Activated naive CD8-positive, alpha-beta T cell treated with anti-CD3 and anti-CD28 coated beads for 36 hours (primary cell): ENCODE measurements at regions not wholly inside any gene's neighbourhood (a gene's known extent, or its start where the extent isn't known, plus 50 kb on each side); places are given as distances from the start of the nearest gene placed in this dataset.

Experiments
- DNase-seq: peaks from one replicate; pipeline ENCODE4 v3.0.0; 2021
- H3K27ac Mint-ChIP-seq: one replicate; pipeline ENCODE4 v1.8.0; 2022; ENCODE audit warnings: mild to moderate bottlenecking, moderate library complexity, mixed read lengths
- H3K27me3 Mint-ChIP-seq: one replicate; pipeline ENCODE4 v1.8.0; 2022; ENCODE audit warnings: mild to moderate bottlenecking, mixed read lengths
- H3K36me3 Mint-ChIP-seq: one replicate; pipeline ENCODE4 v1.8.0; 2021; ENCODE audit warnings: mild to moderate bottlenecking, mixed read lengths
- H3K4me1 Mint-ChIP-seq: one replicate; pipeline ENCODE4 v1.8.0; 2021; ENCODE audit warnings: mixed read lengths
- H3K4me3 Mint-ChIP-seq: one replicate; pipeline ENCODE4 v1.8.0; 2022; ENCODE audit warnings: mild to moderate bottlenecking, moderate library complexity, mixed read lengths
- H3K9me3 Mint-ChIP-seq: one replicate; pipeline ENCODE4 v1.8.0; 2022; ENCODE audit warnings: mixed read lengths

- no peak for DNase-seq
- peaks cover 6% of the 10 kb centered on the region for H3K9me3 Mint-ChIP-seq
- H3K36me3 Mint-ChIP-seq, result no peaks in the 10 kb centered on the region
- H3K4me3 Mint-ChIP-seq, result no peak overlapping the region
- H3K27ac Mint-ChIP-seq, result no peak overlapping the region
- no peaks in the 10 kb centered on the region for H3K4me1 Mint-ChIP-seq
- H3K27me3 Mint-ChIP-seq, result no peaks in the 10 kb centered on the region
Measured at GRCh38 chr10:83333566-83333965, 805.7 kb upstream of the GHITM start.

- Mint-ChIP-seq H3K27ac (no peak overlapping the region), H3K9me3 (peaks cover 6% of the 10 kb centered on the region), H3K4me1 (no peaks in the 10 kb centered on the region), H3K27me3 (no peaks in the 10 kb centered on the region), H3K36me3 (no peaks in the 10 kb centered on the region), H3K4me3 (no peak overlapping the region)
- no peak for DNase-seq
Measured at GRCh38 chr10:83343676-83344075, 795.6 kb upstream of the GHITM start.

DNA sequence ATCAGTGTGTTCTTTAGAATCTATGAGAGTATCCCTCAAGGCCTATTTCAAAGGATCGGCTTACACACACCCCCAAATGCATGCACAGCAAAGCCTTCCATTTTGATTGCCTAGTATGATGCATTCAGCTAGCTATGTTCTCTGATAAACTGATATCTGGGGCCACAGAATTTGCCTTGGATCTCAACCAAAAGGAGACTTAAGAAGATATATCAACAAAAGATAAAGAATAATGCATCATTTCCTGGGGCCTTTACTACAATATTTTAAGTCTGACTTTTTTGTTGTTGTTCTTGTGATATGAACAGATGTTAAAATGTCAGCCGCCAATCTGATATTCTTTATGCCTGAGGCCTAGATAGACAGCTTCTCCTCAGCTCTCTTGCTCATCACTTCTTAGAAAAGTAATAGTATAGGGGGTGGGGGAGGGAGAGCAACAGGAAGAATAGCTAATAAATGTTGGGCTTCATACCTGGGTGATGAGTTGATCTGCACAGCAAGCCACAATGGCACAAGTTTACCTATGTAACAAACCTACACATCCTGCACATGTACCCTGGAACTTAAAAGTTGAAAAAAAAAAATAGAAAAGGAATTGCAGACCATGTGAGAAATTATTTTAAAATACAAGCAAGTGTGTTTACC is 792.9 kb upstream of the GHITM start:
- Mint-ChIP-seq H3K27me3 (no peaks in the 10 kb centered on the region), H3K4me1 (no peaks in the 10 kb centered on the region), H3K27ac (no peak overlapping the region), H3K9me3 (peaks cover 6% of the 10 kb centered on the region), H3K4me3 (no peak overlapping the region), H3K36me3 (no peaks in the 10 kb centered on the region)
- no peak for DNase-seq

DNA sequence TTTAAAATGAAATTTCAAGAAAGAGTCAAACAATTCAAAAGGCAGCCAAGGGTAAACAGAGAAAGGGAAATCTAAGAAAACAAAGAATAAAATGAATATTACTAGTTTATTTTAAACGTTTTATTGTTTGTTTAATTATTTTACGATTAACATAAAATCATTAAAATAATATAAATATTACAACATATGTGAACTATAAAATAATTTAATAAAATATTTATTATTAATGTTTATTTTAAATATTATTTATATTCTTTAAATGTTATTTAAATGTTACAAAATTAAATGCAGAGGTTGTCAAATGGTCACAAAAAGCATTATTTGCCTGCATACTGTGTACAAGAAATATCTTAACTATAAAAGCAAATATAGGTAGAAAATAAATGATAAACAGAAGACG is 786.7 kb upstream of the GHITM start:
- Mint-ChIP-seq H3K4me1 (no peaks in the 10 kb centered on the region), H3K36me3 (no peaks in the 10 kb centered on the region), H3K27me3 (no peaks in the 10 kb centered on the region), H3K27ac (no peak overlapping the region), H3K9me3 (peaks cover 5% of the 10 kb centered on the region), H3K4me3 (no peak overlapping the region)
- DNase-seq, result no peak

GRCh38 chr10:83354456-83354855 is 784.9 kb upstream of the GHITM start:
- Mint-ChIP-seq H3K27me3 (no peaks in the 10 kb centered on the region), H3K27ac (no peak overlapping the region), H3K4me3 (no peak overlapping the region), H3K9me3 (peaks cover 5% of the 10 kb centered on the region), H3K36me3 (no peaks in the 10 kb centered on the region), H3K4me1 (no peaks in the 10 kb centered on the region)
- no peak for DNase-seq

- Mint-ChIP-seq H3K9me3 (peaks cover 8% of the 10 kb centered on the region), H3K27me3 (no peaks in the 10 kb centered on the region), H3K36me3 (no peaks in the 10 kb centered on the region), H3K27ac (no peak overlapping the region), H3K4me3 (no peak overlapping the region), H3K4me1 (no peaks in the 10 kb centered on the region)
- no peak for DNase-seq
Measured at GRCh38 chr10:83357004-83357403, 782.3 kb upstream of the GHITM start.

DNA sequence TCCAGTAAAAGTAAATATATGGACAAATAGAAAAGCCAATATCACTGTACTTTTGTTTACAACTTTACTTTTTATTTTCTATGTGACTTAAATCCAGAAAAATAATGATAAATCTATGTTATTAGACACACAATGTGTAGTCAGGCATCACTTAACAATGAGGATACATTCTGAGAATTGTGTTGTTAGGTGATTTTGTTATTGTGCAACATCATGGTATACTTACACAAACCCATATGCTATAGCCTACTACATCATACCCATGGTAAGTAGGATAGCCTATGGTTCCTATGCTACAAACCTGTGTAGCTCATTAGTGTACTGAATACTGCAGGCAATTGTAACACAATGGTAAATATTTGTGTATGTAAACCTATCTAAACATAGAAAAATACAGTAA is 781.7 kb upstream of the GHITM start:
- H3K36me3 Mint-ChIP-seq, result no peaks in the 10 kb centered on the region
- H3K4me3 Mint-ChIP-seq, result no peak overlapping the region
- H3K9me3 Mint-ChIP-seq, result peaks cover 10% of the 10 kb centered on the region
- H3K27ac Mint-ChIP-seq, result no peak overlapping the region
- no peaks in the 10 kb centered on the region for H3K4me1 Mint-ChIP-seq
- no peak for DNase-seq
- no peaks in the 10 kb centered on the region for H3K27me3 Mint-ChIP-seq

- no peak for DNase-seq
- Mint-ChIP-seq H3K27ac (no peak overlapping the region), H3K36me3 (no peaks in the 10 kb centered on the region), H3K4me1 (no peaks in the 10 kb centered on the region), H3K9me3 (peaks cover 3% of the 10 kb centered on the region), H3K27me3 (no peaks in the 10 kb centered on the region), H3K4me3 (no peak overlapping the region)
Measured at GRCh38 chr10:83367036-83367435, 772.3 kb upstream of the GHITM start.

DNA sequence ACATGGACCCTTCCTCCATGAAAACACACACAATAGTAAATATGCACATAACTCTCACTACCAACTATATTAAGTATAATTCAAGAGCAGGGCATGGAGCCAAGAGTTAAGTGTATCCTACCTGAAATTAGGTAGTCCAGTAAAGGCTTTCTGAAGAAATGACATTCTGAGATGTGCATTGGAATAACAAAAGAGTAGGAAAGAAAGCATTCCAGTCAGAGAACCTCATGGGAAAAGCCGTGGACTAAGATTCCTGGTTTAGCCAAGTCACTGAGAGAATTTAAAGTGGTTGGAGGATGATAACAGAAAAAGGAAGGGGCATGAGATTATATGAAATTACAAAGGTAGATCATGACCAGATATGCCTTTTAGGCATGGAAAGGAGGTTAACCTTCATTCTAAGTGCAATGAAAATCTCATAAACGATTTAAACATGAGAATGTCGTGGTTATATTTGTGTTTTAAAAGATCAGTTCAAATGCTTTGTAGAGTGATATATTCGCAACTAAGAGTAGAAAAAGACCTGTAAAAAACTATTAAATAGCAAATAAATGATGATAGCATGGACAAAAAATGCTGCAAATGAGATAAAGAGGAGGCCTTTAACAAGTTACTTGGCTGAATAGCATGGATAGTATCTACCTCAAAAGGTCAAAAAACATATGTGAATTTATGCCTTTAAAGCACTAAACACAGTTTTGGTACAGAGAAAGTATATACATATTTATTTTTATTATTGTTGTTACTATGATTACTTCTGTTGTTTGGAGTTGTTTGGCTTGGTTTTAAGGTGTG is 767.4 kb upstream of the GHITM start:
- Mint-ChIP-seq H3K9me3 (peaks cover 2% of the 10 kb centered on the region), H3K27me3 (no peaks in the 10 kb centered on the region), H3K27ac (no peak overlapping the region), H3K4me3 (no peak overlapping the region), H3K36me3 (no peaks in the 10 kb centered on the region), H3K4me1 (no peaks in the 10 kb centered on the region)
- DNase-seq, result no peak

GRCh38 chr10:83372646-83373045 is 766.7 kb upstream of the GHITM start:
- Mint-ChIP-seq H3K27ac (no peak overlapping the region), H3K4me3 (no peak overlapping the region), H3K27me3 (no peaks in the 10 kb centered on the region), H3K4me1 (no peaks in the 10 kb centered on the region), H3K36me3 (no peaks in the 10 kb centered on the region), H3K9me3 (peaks cover 2% of the 10 kb centered on the region)
- DNase-seq, result no peak

- Mint-ChIP-seq H3K4me3 (no peak overlapping the region), H3K27me3 (no peaks in the 10 kb centered on the region), H3K36me3 (no peaks in the 10 kb centered on the region), H3K9me3 (peaks cover 3% of the 10 kb centered on the region), H3K4me1 (no peaks in the 10 kb centered on the region), H3K27ac (no peak overlapping the region)
- no peak for DNase-seq
Measured at GRCh38 chr10:83373671-83374070, 765.6 kb upstream of the GHITM start.

DNA sequence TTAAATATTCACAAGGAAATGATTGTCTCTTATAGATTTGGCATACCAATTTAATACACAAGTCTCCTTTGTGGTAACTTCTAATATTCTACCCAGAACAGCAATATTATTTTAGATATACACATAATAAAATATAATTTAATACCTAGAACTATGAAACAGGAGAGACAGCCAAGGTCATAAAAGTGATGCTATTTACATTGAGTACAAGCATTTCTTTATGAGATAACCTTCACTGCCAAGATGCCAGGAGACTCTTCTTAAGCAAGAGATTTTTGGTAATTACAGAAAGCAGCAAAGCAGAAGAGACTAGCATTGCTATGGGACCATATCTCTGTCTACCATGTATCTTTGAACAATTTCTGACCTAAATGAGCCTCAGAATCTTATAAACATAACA is 764.6 kb upstream of the GHITM start:
- no peak for DNase-seq
- no peaks in the 10 kb centered on the region for H3K27me3 Mint-ChIP-seq
- no peak overlapping the region for H3K4me3 Mint-ChIP-seq
- H3K4me1 Mint-ChIP-seq, result no peaks in the 10 kb centered on the region
- no peak overlapping the region for H3K27ac Mint-ChIP-seq
- no peaks in the 10 kb centered on the region for H3K36me3 Mint-ChIP-seq
- peaks cover 6% of the 10 kb centered on the region for H3K9me3 Mint-ChIP-seq

GRCh38 chr10:83375274-83375673 is 764.0 kb upstream of the GHITM start:
- H3K9me3 Mint-ChIP-seq, result peaks cover 9% of the 10 kb centered on the region
- H3K27me3 Mint-ChIP-seq, result no peaks in the 10 kb centered on the region
- H3K4me1 Mint-ChIP-seq, result no peaks in the 10 kb centered on the region
- H3K36me3 Mint-ChIP-seq, result no peaks in the 10 kb centered on the region
- DNase-seq, result no peak
- no peak overlapping the region for H3K4me3 Mint-ChIP-seq
- H3K27ac Mint-ChIP-seq, result no peak overlapping the region

- no peaks in the 10 kb centered on the region for H3K9me3 Mint-ChIP-seq
- H3K4me1 Mint-ChIP-seq, result no peaks in the 10 kb centered on the region
- no peaks in the 10 kb centered on the region for H3K36me3 Mint-ChIP-seq
- H3K4me3 Mint-ChIP-seq, result no peak overlapping the region
- H3K27me3 Mint-ChIP-seq, result no peaks in the 10 kb centered on the region
- H3K27ac Mint-ChIP-seq, result no peak overlapping the region
- no peak for DNase-seq
Measured at GRCh38 chr10:83397806-83398205, 741.5 kb upstream of the GHITM start.

DNA sequence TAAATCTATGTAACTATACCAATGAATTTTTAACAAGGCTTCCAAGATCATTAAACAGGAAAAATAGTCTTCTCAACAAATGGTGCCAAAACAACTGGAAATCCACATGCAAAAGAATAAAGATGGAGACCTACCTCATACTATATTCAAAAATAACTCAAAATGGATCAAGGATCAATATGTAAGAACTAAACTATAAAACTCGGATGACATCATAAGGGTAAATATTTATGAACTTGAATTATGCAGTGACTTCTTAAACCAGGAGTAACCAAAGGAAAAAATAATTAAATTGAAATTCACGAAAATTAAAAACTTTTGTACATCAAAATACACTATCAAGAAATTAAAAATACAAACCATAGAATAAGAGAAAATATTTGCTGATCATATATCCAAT is 728.7 kb upstream of the GHITM start:
- H3K36me3 Mint-ChIP-seq, result no peaks in the 10 kb centered on the region
- H3K9me3 Mint-ChIP-seq, result peaks cover 4% of the 10 kb centered on the region
- no peak for DNase-seq

GRCh38 chr10:83425306-83425705 is 714.0 kb upstream of the GHITM start:
- no peak overlapping the region for H3K4me3 Mint-ChIP-seq
- no peaks in the 10 kb centered on the region for H3K36me3 Mint-ChIP-seq
- no peaks in the 10 kb centered on the region for H3K4me1 Mint-ChIP-seq
- H3K9me3 Mint-ChIP-seq, result peaks cover 3% of the 10 kb centered on the region
- no peak overlapping the region for H3K27ac Mint-ChIP-seq
- no peaks in the 10 kb centered on the region for H3K27me3 Mint-ChIP-seq
- no peak for DNase-seq

More for the DNA sequence above, 728.7 kb upstream of the GHITM start:
- no peak overlapping the region for H3K4me3 Mint-ChIP-seq
- H3K4me1 Mint-ChIP-seq, result no peaks in the 10 kb centered on the region
- H3K27ac Mint-ChIP-seq, result no peak overlapping the region
- no peaks in the 10 kb centered on the region for H3K27me3 Mint-ChIP-seq
